AG04450 (cell line): ENCODE measurements at regions not wholly inside any gene's neighbourhood (a gene's known extent, or its start where the extent isn't known, plus 50 kb on each side); places are given as distances from the start of the nearest gene placed in this dataset.

Experiments used
- CTCF ChIA-PET: fragments of 300-600, 350-600 bp; formaldehyde crosslinking; extraction: SDS; loops from one replicate; lab custom pipeline; 2022; ENCODE audit warnings: antibody characterized with exemption, inconsistent platforms; lab: Charles Lee
- POLR2A ChIA-PET: fragments of 350-600 bp; formaldehyde crosslinking; extraction: SDS; loops from one replicate; lab custom pipeline; 2021; ENCODE audit warnings: antibody characterized with exemption, inconsistent platforms; lab: Yijun Ruan, JAX
- DNase-seq: peaks from one replicate; pipeline ENCODE4 v3.0.0-alpha.2; 2011; ENCODE audit warnings: low read depth, low spot score
- H3K27ac ChIP-seq: one replicate; pipeline ENCODE4 v1.5.1; 2012; ENCODE audit warnings: low read depth, low read length, control low read depth
- H3K27me3 ChIP-seq: one replicate; pipeline ENCODE4 v1.6.0; 2012; ENCODE audit warnings: low read length; ENCODE audit not compliant: control insufficient read depth, insufficient read depth
- H3K4me3 ChIP-seq: 2 replicates; pipeline ENCODE4 v1.5.1; 2011; ENCODE audit warnings: mild to moderate bottlenecking, low read depth, low read length, control low read depth
- H3K9me3 ChIP-seq: 2 replicates; pipeline ENCODE4 v1.5.1; 2012; ENCODE audit warnings: low read length; ENCODE audit not compliant: control insufficient read depth, insufficient read depth
- TF ChIP-seq, protein P1 (sequence below): IDR thresholded peaks from 2 replicates; pipeline ENCODE4 v1.5.1; 2011; ENCODE audit warnings: low read depth, low read length, control low read depth, inconsistent platforms

DNA sequence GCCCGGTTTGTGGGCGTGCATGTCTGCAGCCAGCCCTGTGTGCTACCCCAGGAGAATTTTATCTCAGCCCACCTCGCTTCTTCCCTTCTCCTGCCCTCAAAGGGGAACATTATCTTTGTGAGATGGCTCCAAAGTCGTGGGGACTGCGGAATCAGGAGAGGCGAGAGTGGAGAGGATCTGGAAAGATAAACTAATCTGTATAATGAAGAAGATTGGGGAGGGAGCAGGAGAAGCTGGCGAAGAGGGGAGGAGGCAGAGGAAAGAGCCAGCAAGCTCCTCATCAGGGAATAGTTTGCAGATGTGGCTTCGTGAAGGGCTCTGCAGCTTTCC is 310.3 kb downstream of the MATN1 start:
- H3K27me3 ChIP-seq: no peaks in the 10 kb centered on the region
- H3K9me3 ChIP-seq: no peaks in the 10 kb centered on the region; the same call in 1 of the 2 replicates
- H3K4me3 ChIP-seq: no peak overlapping the region
- H3K27ac ChIP-seq: no peak overlapping the region
- ChIA-PET CTCF (no interaction called here), POLR2A (no interaction called here)
- TF ChIP-seq, protein P1, sequence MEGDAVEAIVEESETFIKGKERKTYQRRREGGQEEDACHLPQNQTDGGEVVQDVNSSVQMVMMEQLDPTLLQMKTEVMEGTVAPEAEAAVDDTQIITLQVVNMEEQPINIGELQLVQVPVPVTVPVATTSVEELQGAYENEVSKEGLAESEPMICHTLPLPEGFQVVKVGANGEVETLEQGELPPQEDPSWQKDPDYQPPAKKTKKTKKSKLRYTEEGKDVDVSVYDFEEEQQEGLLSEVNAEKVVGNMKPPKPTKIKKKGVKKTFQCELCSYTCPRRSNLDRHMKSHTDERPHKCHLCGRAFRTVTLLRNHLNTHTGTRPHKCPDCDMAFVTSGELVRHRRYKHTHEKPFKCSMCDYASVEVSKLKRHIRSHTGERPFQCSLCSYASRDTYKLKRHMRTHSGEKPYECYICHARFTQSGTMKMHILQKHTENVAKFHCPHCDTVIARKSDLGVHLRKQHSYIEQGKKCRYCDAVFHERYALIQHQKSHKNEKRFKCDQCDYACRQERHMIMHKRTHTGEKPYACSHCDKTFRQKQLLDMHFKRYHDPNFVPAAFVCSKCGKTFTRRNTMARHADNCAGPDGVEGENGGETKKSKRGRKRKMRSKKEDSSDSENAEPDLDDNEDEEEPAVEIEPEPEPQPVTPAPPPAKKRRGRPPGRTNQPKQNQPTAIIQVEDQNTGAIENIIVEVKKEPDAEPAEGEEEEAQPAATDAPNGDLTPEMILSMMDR: no peak
- DNase-seq: no peak

GRCh38 chr1:30412241-30413110 is 310.9 kb downstream of the MATN1 start:
- Histone ChIP-seq H3K9me3 (no peaks in the 10 kb centered on the region; the same call in 1 of the 2 replicates), H3K4me3 (no peak overlapping the region), H3K27ac (no peak overlapping the region), H3K27me3 (no peaks in the 10 kb centered on the region)
- ChIA-PET POLR2A (interaction anchor here (0.6 kb wide), 1 partner anchor 642 kb away, joined by 7 read pairs; no protein-coding TSS in a partner anchor), CTCF (no interaction called here)
- DNase-seq: no peak
- TF ChIP-seq, protein P1: no peak

DNA sequence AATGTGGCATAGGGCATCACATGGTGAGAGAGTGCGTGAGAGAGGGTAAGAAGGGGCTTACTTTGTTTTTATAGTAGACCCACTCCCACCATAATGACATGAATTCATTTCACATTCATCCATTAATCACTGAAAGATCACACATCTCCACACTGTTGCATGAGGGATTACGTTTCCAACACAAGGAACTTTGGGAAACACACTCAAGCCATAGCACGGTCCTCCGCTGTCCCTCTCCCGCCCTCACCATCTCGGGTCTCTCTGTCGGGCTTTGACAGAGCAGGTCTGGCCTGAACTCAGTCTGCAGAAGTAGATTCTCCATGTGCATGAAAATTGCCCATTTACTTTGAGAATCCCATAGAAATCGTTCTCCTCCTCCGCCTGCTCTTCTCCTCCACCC is 312.2 kb downstream of the MATN1 start:
- no peak for DNase-seq
- Histone ChIP-seq H3K9me3 (no peaks in the 10 kb centered on the region; the same call in 1 of the 2 replicates), H3K27me3 (no peaks in the 10 kb centered on the region), H3K27ac (no peak overlapping the region), H3K4me3 (no peak overlapping the region)
- CTCF ChIA-PET: no interaction called here
- TF ChIP-seq, protein P1: no peak
- POLR2A ChIA-PET: no interaction called here

DNA sequence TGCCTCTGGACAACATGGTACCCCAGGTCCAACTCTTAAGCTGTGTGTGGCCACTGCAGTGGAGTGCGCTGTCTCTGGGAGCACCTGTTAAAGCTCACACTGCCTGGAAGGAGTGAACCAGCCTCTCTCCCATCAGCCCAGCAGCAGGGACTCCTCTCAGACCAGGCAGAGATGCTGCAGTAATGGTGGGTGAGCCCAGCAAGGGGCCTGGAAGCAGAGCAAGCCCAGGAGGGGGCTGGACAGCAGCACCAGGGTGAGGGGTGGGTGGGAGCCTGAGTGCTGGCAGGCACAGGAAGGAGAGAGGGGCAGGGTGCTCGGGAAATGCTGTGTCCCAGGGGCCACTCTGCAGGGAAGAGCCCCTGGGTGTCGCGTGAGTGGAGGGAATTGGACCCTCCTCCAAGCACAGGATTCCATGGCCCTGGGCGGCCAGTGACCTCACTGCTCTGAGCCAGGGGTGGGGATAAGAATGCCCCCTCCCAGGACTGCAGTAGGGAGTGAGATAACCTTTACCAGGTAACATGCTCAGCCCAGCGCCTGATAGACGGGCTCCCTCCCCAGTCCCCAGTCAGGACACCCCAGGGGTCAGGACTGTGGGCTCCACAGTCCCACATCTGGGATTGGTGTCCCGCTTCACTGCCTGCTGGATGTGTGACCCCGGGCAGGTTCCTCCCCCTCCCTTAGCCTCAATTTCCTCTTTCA is 313.1 kb downstream of the MATN1 start:
- H3K9me3 ChIP-seq: no peaks in the 10 kb centered on the region; the same call in 1 of the 2 replicates
- no peaks in the 10 kb centered on the region for H3K27me3 ChIP-seq
- H3K27ac ChIP-seq: no peak overlapping the region
- DNase-seq: no peak
- ChIA-PET CTCF (no interaction called here), POLR2A (no interaction called here)
- TF ChIP-seq, protein P1: no peak
- H3K4me3 ChIP-seq: no peak overlapping the region
